Right renal pelvis (tissue), 4 donors: ENCODE measurements at regions not wholly inside any gene's neighbourhood (a gene's known extent, or its start where the extent isn't known, plus 50 kb on each side); places are given as distances from the start of the nearest gene placed in this dataset.

Experiments used
- DNase-seq, 4 donors: peaks; one replicate each; pipeline ENCODE4 v3.0.0-alpha.2; 2013; ENCODE audit warnings: low read depth in 4 of 4, low spot score in 3 of 4, missing footprints in 1 of 4

- no peak for DNase-seq
Observed at GRCh38 chr10:83632701-83633100, 506.6 kb upstream of the GHITM start.

GRCh38 chr10:83633547-83633946 is 505.8 kb upstream of the GHITM start:
- no peak for DNase-seq

- DNase-seq, result no peak
Observed at GRCh38 chr10:83636826-83637225, 502.5 kb upstream of the GHITM start.

GRCh38 chr10:83647526-83647925 is 491.8 kb upstream of the GHITM start:
- DNase-seq, result no peak

- no peak for DNase-seq
Observed at GRCh38 chr10:83648201-83648600, 491.1 kb upstream of the GHITM start.

GRCh38 chr10:83649471-83649870 is 489.8 kb upstream of the GHITM start:
- DNase-seq, result no peak

GRCh38 chr10:83654689-83655088 is 484.6 kb upstream of the GHITM start:
- DNase-seq, result no peak

- DNase-seq, result no peak
Observed at GRCh38 chr10:83656924-83657323, 482.4 kb upstream of the GHITM start.

GRCh38 chr10:83657487-83657886 is 481.8 kb upstream of the GHITM start:
- DNase-seq, result no peak

GRCh38 chr10:83663918-83664317 is 475.4 kb upstream of the GHITM start:
- DNase-seq, result no peak

- DNase-seq, result no peak
Observed at GRCh38 chr10:83666762-83667161, 472.5 kb upstream of the GHITM start.

- no peak for DNase-seq
Observed at GRCh38 chr10:83667594-83667993, 471.7 kb upstream of the GHITM start.

GRCh38 chr10:83673316-83673715 is 466.0 kb upstream of the GHITM start:
- no peak for DNase-seq

GRCh38 chr10:83677795-83678194 is 461.5 kb upstream of the GHITM start:
- no peak for DNase-seq

GRCh38 chr10:83678850-83679249 is 460.5 kb upstream of the GHITM start:
- DNase-seq, result no peak

GRCh38 chr10:83680470-83680891 is 458.8 kb upstream of the GHITM start:
- DNase-seq, result no peak

- DNase-seq, result no peak
Observed at GRCh38 chr10:83682414-83682813, 456.9 kb upstream of the GHITM start.

GRCh38 chr10:83685458-83685857 is 453.9 kb upstream of the GHITM start:
- DNase-seq, result no peak

GRCh38 chr10:83691791-83692596 is 447.3 kb upstream of the GHITM start:
- DNase-seq, result no peak

GRCh38 chr10:83698899-83699298 is 440.4 kb upstream of the GHITM start:
- no peak for DNase-seq

GRCh38 chr10:83701799-83702198 is 437.5 kb upstream of the GHITM start:
- no peak for DNase-seq

GRCh38 chr10:83702731-83703130 is 436.6 kb upstream of the GHITM start:
- DNase-seq, result no peak

GRCh38 chr10:83706120-83706519 is 433.2 kb upstream of the GHITM start:
- DNase-seq, result no peak
